ENCODE measurements at regions not wholly inside any gene's neighbourhood (a gene's known extent, or its start where the extent isn't known, plus 50 kb on each side); places are given as distances from the start of the nearest gene placed in this dataset.

- Mint-ChIP-seq H3K27me3 (no peaks in the 10 kb centered on the region), H3K4me3 (no peak overlapping the region), H3K36me3 (no peaks in the 10 kb centered on the region), H3K9me3 (peaks cover 0 to 6% (median 0%) of the 10 kb centered on the region in 7 donors), H3K27ac (no peak overlapping the region), H3K4me1 (no peaks in the 10 kb centered on the region)
- Histone ChIP-seq H3K4me1 (ENCODE audit: control insufficient read depth, insufficient read depth, low read length, poor library complexity, severe bottlenecking) (no peaks in the 10 kb centered on the region), H3K27ac (ENCODE audit: insufficient read depth, low read length, poor library complexity, severe bottlenecking) (no peak overlapping the region), H3K4me3 (ENCODE audit: low read depth, low read length) (no peak overlapping the region), H3K9me3 (ENCODE audit: control insufficient read depth in 2 of 2, low read length in 2 of 2) (no peaks in the 10 kb centered on the region), H3K27me3 (ENCODE audit: control insufficient read depth, insufficient read depth, low read length) (no peaks in the 10 kb centered on the region), H3K36me3 (ENCODE audit: control insufficient read depth, insufficient read depth, low read length) (no peaks in the 10 kb centered on the region)
- DNase-seq: no peak
- no peak for ATAC-seq (ENCODE audit: low read depth in 2 of 2)
These were observed 125.3 kb upstream of the RXFP2 start for GRCh38 chr13:31614073-31614472.

DNA sequence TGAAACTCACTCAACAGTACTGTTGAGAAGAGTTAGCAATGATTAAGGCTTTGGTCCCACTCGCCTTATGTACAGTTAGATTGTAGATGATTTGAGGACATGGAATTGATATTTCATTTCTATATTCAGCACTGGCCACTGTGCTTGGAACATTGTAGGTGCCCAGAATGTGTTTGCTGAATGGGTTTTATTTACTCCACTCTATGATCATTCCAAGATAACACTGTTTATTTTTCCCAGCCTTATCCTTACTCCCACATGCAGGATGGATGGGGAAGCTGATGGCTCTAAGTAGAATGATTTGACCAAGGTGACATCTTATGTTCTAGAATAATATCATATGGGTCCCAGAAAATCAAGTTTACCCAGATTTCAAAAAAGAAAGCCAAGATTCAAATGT lies 124.6 kb upstream of the RXFP2 start:
- no peak for DNase-seq
- H3K27ac ChIP-seq (ENCODE audit: insufficient read depth, low read length, poor library complexity, severe bottlenecking): no peak overlapping the region
- H3K36me3 Mint-ChIP-seq: no peaks in the 10 kb centered on the region
- H3K27ac Mint-ChIP-seq: no peak overlapping the region
- H3K4me1 ChIP-seq (ENCODE audit: control insufficient read depth, insufficient read depth, low read length, poor library complexity, severe bottlenecking): no peaks in the 10 kb centered on the region
- H3K9me3 Mint-ChIP-seq: peaks cover 0 to 6% (median 0%) of the 10 kb centered on the region in 7 donors
- ATAC-seq (ENCODE audit: low read depth in 2 of 2): no peak
- H3K4me3 Mint-ChIP-seq: no peak overlapping the region
- H3K36me3 ChIP-seq (ENCODE audit: control insufficient read depth, insufficient read depth, low read length): no peaks in the 10 kb centered on the region
- H3K4me3 ChIP-seq (ENCODE audit: low read depth, low read length): no peak overlapping the region
- H3K9me3 ChIP-seq (ENCODE audit: control insufficient read depth in 2 of 2, low read length in 2 of 2): no peaks in the 10 kb centered on the region
- no peaks in the 10 kb centered on the region for H3K27me3 ChIP-seq (ENCODE audit: control insufficient read depth, insufficient read depth, low read length)
- no peaks in the 10 kb centered on the region for H3K27me3 Mint-ChIP-seq
- H3K4me1 Mint-ChIP-seq: no peaks in the 10 kb centered on the region

GRCh38 chr13:31625115-31625514 lies 114.2 kb upstream of the RXFP2 start:
- Mint-ChIP-seq H3K27ac (no peak overlapping the region), H3K4me3 (no peak overlapping the region), H3K36me3 (no peaks in the 10 kb centered on the region), H3K9me3 (peaks cover 1 to 9% (median 6%) of the 10 kb centered on the region in 7 donors), H3K27me3 (no peaks in the 10 kb centered on the region), H3K4me1 (no peaks in the 10 kb centered on the region)
- DNase-seq: no peak
- Histone ChIP-seq H3K27ac (ENCODE audit: insufficient read depth, low read length, poor library complexity, severe bottlenecking) (no peak overlapping the region), H3K9me3 (ENCODE audit: control insufficient read depth in 2 of 2, low read length in 2 of 2) (no peaks in the 10 kb centered on the region), H3K27me3 (ENCODE audit: control insufficient read depth, insufficient read depth, low read length) (no peaks in the 10 kb centered on the region), H3K36me3 (ENCODE audit: control insufficient read depth, insufficient read depth, low read length) (no peaks in the 10 kb centered on the region), H3K4me1 (ENCODE audit: control insufficient read depth, insufficient read depth, low read length, poor library complexity, severe bottlenecking) (no peaks in the 10 kb centered on the region), H3K4me3 (ENCODE audit: low read depth, low read length) (no peak overlapping the region)
- no peak for ATAC-seq (ENCODE audit: low read depth in 2 of 2)

- no peaks in the 10 kb centered on the region for H3K4me1 Mint-ChIP-seq
- DNase-seq: no peak
These were observed 112.1 kb upstream of the RXFP2 start for GRCh38 chr13:31627097-31627845.

GRCh38 chr13:31629085-31629780 lies 110.1 kb upstream of the RXFP2 start:
- H3K27me3 ChIP-seq (ENCODE audit: control insufficient read depth, insufficient read depth, low read length): no peaks in the 10 kb centered on the region
- no peak for DNase-seq
- no peak overlapping the region for H3K27ac ChIP-seq (ENCODE audit: insufficient read depth, low read length, poor library complexity, severe bottlenecking)
- Mint-ChIP-seq H3K27ac (no peak overlapping the region), H3K27me3 (no peaks in the 10 kb centered on the region), H3K4me3 (no peak overlapping the region), H3K9me3 (peaks cover 0 to 6% (median 4%) of the 10 kb centered on the region in 7 donors), H3K36me3 (no peaks in the 10 kb centered on the region), H3K4me1 (no peaks in the 10 kb centered on the region)
- ATAC-seq (ENCODE audit: low read depth in 2 of 2): no peak
- H3K4me1 ChIP-seq (ENCODE audit: control insufficient read depth, insufficient read depth, low read length, poor library complexity, severe bottlenecking): no peaks in the 10 kb centered on the region
- H3K4me3 ChIP-seq (ENCODE audit: low read depth, low read length): no peak overlapping the region
- H3K36me3 ChIP-seq (ENCODE audit: control insufficient read depth, insufficient read depth, low read length): no peaks in the 10 kb centered on the region
- H3K9me3 ChIP-seq (ENCODE audit: control insufficient read depth in 2 of 2, low read length in 2 of 2): no peaks in the 10 kb centered on the region

More at GRCh38 chr13:31627097-31627845, 112.1 kb upstream of the RXFP2 start:
- Histone ChIP-seq H3K36me3 (ENCODE audit: control insufficient read depth, insufficient read depth, low read length) (no peaks in the 10 kb centered on the region), H3K27ac (ENCODE audit: insufficient read depth, low read length, poor library complexity, severe bottlenecking) (no peak overlapping the region), H3K4me3 (ENCODE audit: low read depth, low read length) (no peak overlapping the region), H3K27me3 (ENCODE audit: control insufficient read depth, insufficient read depth, low read length) (no peaks in the 10 kb centered on the region), H3K4me1 (ENCODE audit: control insufficient read depth, insufficient read depth, low read length, poor library complexity, severe bottlenecking) (no peaks in the 10 kb centered on the region), H3K9me3 (ENCODE audit: control insufficient read depth in 2 of 2, low read length in 2 of 2) (no peaks in the 10 kb centered on the region)
- Mint-ChIP-seq H3K27me3 (no peaks in the 10 kb centered on the region), H3K4me3 (no peak overlapping the region), H3K36me3 (no peaks in the 10 kb centered on the region), H3K27ac (no peak overlapping the region), H3K9me3 (peaks cover 3 to 9% (median 6%) of the 10 kb centered on the region in 7 donors)
- no peak for ATAC-seq (ENCODE audit: low read depth in 2 of 2)

DNA sequence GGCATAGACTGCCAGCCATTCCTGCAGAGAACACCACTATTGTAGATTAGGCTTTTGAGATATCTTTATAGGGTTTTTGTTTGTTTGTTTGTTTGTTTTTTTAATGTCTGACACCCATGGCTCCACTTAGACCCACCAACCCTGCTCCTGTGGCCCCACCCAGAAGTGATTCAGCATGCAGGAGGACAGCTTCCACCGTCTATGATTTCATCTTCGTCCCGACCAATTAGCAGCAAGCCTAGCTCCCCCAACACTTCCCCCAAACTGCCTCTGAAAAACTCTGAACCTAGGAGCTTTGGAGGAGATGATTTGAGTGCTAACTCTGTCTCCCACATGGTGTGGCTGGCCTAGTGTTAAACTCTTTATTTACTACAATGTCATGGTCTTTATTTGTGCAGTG lies 108.3 kb upstream of the RXFP2 start:
- no peak overlapping the region for H3K4me3 Mint-ChIP-seq
- Histone ChIP-seq H3K4me1 (ENCODE audit: control insufficient read depth, insufficient read depth, low read length, poor library complexity, severe bottlenecking) (no peaks in the 10 kb centered on the region), H3K4me3 (ENCODE audit: low read depth, low read length) (no peak overlapping the region), H3K27ac (ENCODE audit: insufficient read depth, low read length, poor library complexity, severe bottlenecking) (no peak overlapping the region), H3K27me3 (ENCODE audit: control insufficient read depth, insufficient read depth, low read length) (no peaks in the 10 kb centered on the region), H3K36me3 (ENCODE audit: control insufficient read depth, insufficient read depth, low read length) (no peaks in the 10 kb centered on the region), H3K9me3 (ENCODE audit: control insufficient read depth in 2 of 2, low read length in 2 of 2) (no peaks in the 10 kb centered on the region)
- H3K4me1 Mint-ChIP-seq: no peaks in the 10 kb centered on the region
- H3K27ac Mint-ChIP-seq: no peak overlapping the region
- DNase-seq (no peak), ATAC-seq (ENCODE audit: low read depth in 2 of 2) (no peak)
- H3K36me3 Mint-ChIP-seq: no peaks in the 10 kb centered on the region
- H3K9me3 Mint-ChIP-seq: peaks cover 0 to 10% (median 4%) of the 10 kb centered on the region in 7 donors
- H3K27me3 Mint-ChIP-seq: no peaks in the 10 kb centered on the region

DNA sequence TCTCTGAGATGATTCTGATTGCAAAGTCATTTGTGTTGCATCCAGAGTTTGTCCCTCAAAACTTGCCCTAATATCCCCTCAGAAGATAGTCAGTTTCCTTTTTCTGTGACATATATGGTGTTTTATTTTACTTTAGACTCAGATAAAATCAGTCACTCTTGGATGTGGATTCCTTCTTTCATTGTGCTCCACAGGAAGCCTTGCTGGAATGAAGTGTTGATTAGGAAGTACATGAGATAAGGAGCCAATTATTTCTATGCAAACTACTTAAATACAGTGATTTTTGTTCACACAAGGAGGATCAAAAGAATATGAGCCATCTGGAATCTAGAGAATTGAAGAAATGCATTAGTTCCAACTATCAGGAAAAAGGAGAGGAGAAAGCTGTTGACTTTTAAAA lies 107.6 kb upstream of the RXFP2 start:
- Histone ChIP-seq H3K27ac (ENCODE audit: insufficient read depth, low read length, poor library complexity, severe bottlenecking) (no peak overlapping the region), H3K4me1 (ENCODE audit: control insufficient read depth, insufficient read depth, low read length, poor library complexity, severe bottlenecking) (no peaks in the 10 kb centered on the region), H3K4me3 (ENCODE audit: low read depth, low read length) (no peak overlapping the region), H3K27me3 (ENCODE audit: control insufficient read depth, insufficient read depth, low read length) (no peaks in the 10 kb centered on the region), H3K36me3 (ENCODE audit: control insufficient read depth, insufficient read depth, low read length) (no peaks in the 10 kb centered on the region), H3K9me3 (ENCODE audit: control insufficient read depth in 2 of 2, low read length in 2 of 2) (no peaks in the 10 kb centered on the region)
- no peak overlapping the region for H3K27ac Mint-ChIP-seq
- H3K27me3 Mint-ChIP-seq: no peaks in the 10 kb centered on the region
- no peak overlapping the region for H3K4me3 Mint-ChIP-seq
- DNase-seq (no peak), ATAC-seq (ENCODE audit: low read depth in 2 of 2) (no peak)
- H3K36me3 Mint-ChIP-seq: no peaks in the 10 kb centered on the region
- no peaks in the 10 kb centered on the region for H3K4me1 Mint-ChIP-seq
- H3K9me3 Mint-ChIP-seq: peaks cover 2 to 12% (median 5%) of the 10 kb centered on the region in 7 donors

- H3K27ac ChIP-seq (ENCODE audit: insufficient read depth, low read length, poor library complexity, severe bottlenecking): no peak overlapping the region
These were observed 100.7 kb upstream of the RXFP2 start for GRCh38 chr13:31638577-31638976.

More at GRCh38 chr13:31638577-31638976, 100.7 kb upstream of the RXFP2 start:
- no peaks in the 10 kb centered on the region for H3K36me3 ChIP-seq (ENCODE audit: control insufficient read depth, insufficient read depth, low read length)
- H3K4me1 ChIP-seq (ENCODE audit: control insufficient read depth, insufficient read depth, low read length, poor library complexity, severe bottlenecking): no peaks in the 10 kb centered on the region
- Mint-ChIP-seq H3K4me1 (no peaks in the 10 kb centered on the region), H3K36me3 (no peaks in the 10 kb centered on the region), H3K4me3 (no peak overlapping the region), H3K27ac (no peak overlapping the region), H3K9me3 (peaks cover 3 to 19% (median 8%) of the 10 kb centered on the region in 7 donors), H3K27me3 (peaks cover 4% of the 10 kb centered on the region)
- H3K27me3 ChIP-seq (ENCODE audit: control insufficient read depth, insufficient read depth, low read length): no peaks in the 10 kb centered on the region
- H3K4me3 ChIP-seq (ENCODE audit: low read depth, low read length): no peak overlapping the region
- DNase-seq (no peak), ATAC-seq (ENCODE audit: low read depth in 2 of 2) (no peak)
- no peaks in the 10 kb centered on the region for H3K9me3 ChIP-seq (ENCODE audit: control insufficient read depth in 2 of 2, low read length in 2 of 2)
